Heart right ventricle (tissue), 16 donors: ENCODE measurements at regions not wholly inside any gene's neighbourhood (a gene's known extent, or its start where the extent isn't known, plus 50 kb on each side); places are given as distances from the start of the nearest gene placed in this dataset.
A peak's percentile ranks its signal among the peaks of the same experiment; 100 is the strongest.

Experiments used
- ATAC-seq, 8 donors: fragments of 200-7000 bp; cut with Tn5 transposase; one replicate each; pipeline ENCODE4 v1.9.1; 2020; ENCODE audit warnings: mild to moderate bottlenecking in 8 of 8, moderate library complexity in 8 of 8, moderate number of reproducible peaks in 1 of 8
- DNase-seq, 2 donors: peaks; one replicate each; pipeline ENCODE4 v3.0.0-alpha.2; 2020
- H3K27ac ChIP-seq, 10 donors: fragments of 200-600 bp; sonication (generic) in 2 of 10; one replicate each; pipeline versions ENCODE4 v1.5.0 to v1.8.0; 2020 to 2022; ENCODE audit warnings: mild to moderate bottlenecking in 3 of 10
- H3K27me3 ChIP-seq, 7 donors: fragments of 200-600 bp; one replicate each; pipeline ENCODE4 v1.8.0; 2021 to 2022; ENCODE audit warnings: mild to moderate bottlenecking in 2 of 7
- H3K36me3 ChIP-seq, 9 donors: fragments of 200-600 bp; sonication (generic) in 1 of 9; one replicate each; pipeline versions ENCODE4 v1.5.0 to v1.8.0; 2020 to 2022; ENCODE audit warnings: mild to moderate bottlenecking in 2 of 9
- H3K4me1 ChIP-seq, 9 donors: fragments of 200-600 bp; sonication (generic) in 1 of 9; one replicate each; pipeline versions ENCODE4 v1.5.0 to v1.8.0; 2020 to 2022; ENCODE audit warnings: mild to moderate bottlenecking in 4 of 9
- H3K4me3 ChIP-seq, 10 donors: fragments of 200-600 bp; sonication (generic) in 2 of 10; one replicate each; pipeline versions ENCODE4 v1.5.0 to v1.8.0; 2020 to 2022; ENCODE audit warnings: mild to moderate bottlenecking in 7 of 10, moderate library complexity in 2 of 10
- H3K9me3 ChIP-seq, 11 donors: fragments of 200-600 bp in 10 of 11; sonication (generic) in 2 of 11; one replicate each; pipeline versions ENCODE4 v1.5.0 to v1.8.0; 2013 to 2022; ENCODE audit warnings: mild to moderate bottlenecking in 2 of 11, control low read depth in 1 of 11, moderate library complexity in 1 of 11
- CTCF ChIP-seq, 9 donors: fragments of 200-600 bp; sonication (generic) in 2 of 9; IDR thresholded peaks; one replicate each; pipeline versions ENCODE4 v1.5.0 to v1.8.0; 2021 to 2022; ENCODE audit warnings: antibody characterized with exemption in 9 of 9, mild to moderate bottlenecking in 5 of 9, moderate library complexity in 1 of 9
- WGBS, 2 donors: extraction: QIAGEN DNeasy Blood & Tissue Kit; methylation state at CpG; one replicate each; pipeline ENCODE4 v1.1.7; 2013; ENCODE audit warnings: inconsistent platforms in 1 of 2; 5-methylcytosine and 5-hydroxymethylcytosine counted together
- intact Hi-C, 10 donors: fragments of 100-400 bp; cut with DNase I; formaldehyde crosslinking; loops; one replicate each; pipeline versions ENCODE4 v1.11.1 to v1.14.2; 2022
- donor health status: Arrhythmogenic right ventricular cardiomyopathy.
- donor health status: ischemic (EF 13 %, LVEDD 7.1; RV severe dilation, severe dysfunction).
- donor health status: healthy with polysubstance abuse.
- donor health status: DM: no; HTN: yes; CAD: no.
- donor health status: DM: no; HTN: no; CAD: no.
- donor health status: ischemic (EF 25% LVEDD 6.9; RV normal size, moderate dysfunction).
- donor health status: ischemic (EF 25% LVEDD 5.7; RV mildly dilated, moderate dysfunction).
- donor health status: healthy.
- donor health status: DM: yes; HTN: yes; CAD: no.
- donor health status: Ischemic cardiomyopathy.
- donor health status: ischemic (EF 35%, LVEDD 5.7; RV mildly dilated, moderate dysfunction).
- donor health status: nonischemic (EF 11% LVEDD 7.7; RV severe dilation, severe dysfunction).
- donor health status: DM: yes; HTN: yes; CAD: no.
- donor health status: PGD.
- donor health status: ischemic (EF 29% LVEDD 5.4; RV normal size, mild dysfunction).
- donor health status: nonischemic (EF 23%, LVEDD 6.1; RV moderate dilation, normal function).

GRCh38 chr2:118250463-118250862 lies 162.2 kb downstream of the INSIG2 start:
- TF ChIP-seq CTCF (IDR thresholded peaks at IDR 0.05): no peak
- Histone ChIP-seq H3K27ac (no peak overlapping the region), H3K9me3 (no peaks in the 10 kb centered on the region), H3K36me3 (no peaks in the 10 kb centered on the region), H3K4me3 (no peak overlapping the region), H3K27me3 (peaks cover 0 to 7% (median 0%) of the 10 kb centered on the region in 7 donors), H3K4me1 (no peaks in the 10 kb centered on the region)
- 70 to 78% methylated on average over 5 of the region's 5 CpGs for WGBS, 2 donors
- intact Hi-C loops: no loop called here
- ATAC-seq: no peak
- DNase-seq: no peak

- WGBS, 2 donors: 50 to 64% methylated on average over 4 of the region's 4 CpGs
- Histone ChIP-seq H3K4me3 (no peak overlapping the region), H3K9me3 (no peaks in the 10 kb centered on the region), H3K27me3 (peaks cover 0 to 5% (median 1%) of the 10 kb centered on the region in 7 donors), H3K36me3 (no peaks in the 10 kb centered on the region), H3K27ac (no peak overlapping the region), H3K4me1 (no peaks in the 10 kb centered on the region)
- ATAC-seq (no peak), DNase-seq (no peak)
- TF ChIP-seq CTCF (IDR thresholded peaks at IDR 0.05): no peak
- intact Hi-C loops: no loop called here
Observed at GRCh38 chr2:118250001-118250400, 161.7 kb downstream of the INSIG2 start.

- Histone ChIP-seq H3K36me3 (no peaks in the 10 kb centered on the region), H3K27ac (no peak overlapping the region), H3K4me1 (no peaks in the 10 kb centered on the region), H3K27me3 (peaks cover 0 to 8% (median 0%) of the 10 kb centered on the region in 7 donors), H3K4me3 (no peak overlapping the region), H3K9me3 (no peaks in the 10 kb centered on the region)
- ATAC-seq (no peak), DNase-seq (no peak)
- no peak for TF ChIP-seq CTCF (IDR thresholded peaks at IDR 0.05)
- WGBS, 2 donors: 57 to 64% methylated on average over 6 of the region's 6 CpGs
- intact Hi-C loops: no loop called here
Observed at GRCh38 chr2:118249531-118249930, 161.3 kb downstream of the INSIG2 start.

- no peaks in the 10 kb centered on the region for H3K36me3 ChIP-seq
- no peak for TF ChIP-seq CTCF (IDR thresholded peaks at IDR 0.05)
- WGBS, 2 donors: 53 to 62% methylated on average over 5 of the region's 5 CpGs
- H3K4me1 ChIP-seq: no peaks in the 10 kb centered on the region
- H3K9me3 ChIP-seq: no peaks in the 10 kb centered on the region
- ATAC-seq (peak; percentile 63 to 89 (median 82)), DNase-seq (peak; percentile 45 to 57)
- peaks cover 0 to 28% (median 5%) of the 10 kb centered on the region in 7 donors for H3K27me3 ChIP-seq
- no peak overlapping the region for H3K4me3 ChIP-seq
- no peak overlapping the region for H3K27ac ChIP-seq
- intact Hi-C loops: no loop called here
Observed at GRCh38 chr2:118246726-118247125, 158.5 kb downstream of the INSIG2 start.
